ENCODE measurements at regions not wholly inside any gene's neighbourhood (a gene's known extent, or its start where the extent isn't known, plus 50 kb on each side); places are given as distances from the start of the nearest gene placed in this dataset.

- no peaks in the 10 kb centered on the region for H3K27me3 ChIP-seq
- intact Hi-C loops (cut with DNase I; ENCODE audit: low total_unique reads) = no loop called here
These were observed 618.3 kb upstream of the SETBP1 start for GRCh38 chr18:44062345-44062744.

GRCh38 chr18:44065206-44065605, 615.5 kb upstream of the SETBP1 start:
- H3K4me1 ChIP-seq = peaks cover 0 to 6% (median 0%) of the 10 kb centered on the region in 4 donors
- H3K27me3 ChIP-seq = no peaks in the 10 kb centered on the region
- no peaks in the 10 kb centered on the region for H3K9me3 ChIP-seq
- H3K36me3 ChIP-seq = no peaks in the 10 kb centered on the region
- no peak for TF ChIP-seq CTCF (IDR thresholded peaks at IDR 0.05)
- H3K4me3 ChIP-seq = no peak overlapping the region
- no peak overlapping the region for H3K27ac ChIP-seq
- intact Hi-C loops (cut with DNase I; ENCODE audit: low total_unique reads) = no loop called here
- DNase-seq = no peak

More at GRCh38 chr18:44062345-44062744, 618.3 kb upstream of the SETBP1 start:
- no peak for TF ChIP-seq CTCF (IDR thresholded peaks at IDR 0.05)
- DNase-seq = no peak
- no peak overlapping the region for H3K4me3 ChIP-seq
- no peak overlapping the region for H3K27ac ChIP-seq
- no peaks in the 10 kb centered on the region for H3K36me3 ChIP-seq
- H3K9me3 ChIP-seq = no peaks in the 10 kb centered on the region
- H3K4me1 ChIP-seq = peaks cover 0 to 6% (median 0%) of the 10 kb centered on the region in 4 donors

DNA sequence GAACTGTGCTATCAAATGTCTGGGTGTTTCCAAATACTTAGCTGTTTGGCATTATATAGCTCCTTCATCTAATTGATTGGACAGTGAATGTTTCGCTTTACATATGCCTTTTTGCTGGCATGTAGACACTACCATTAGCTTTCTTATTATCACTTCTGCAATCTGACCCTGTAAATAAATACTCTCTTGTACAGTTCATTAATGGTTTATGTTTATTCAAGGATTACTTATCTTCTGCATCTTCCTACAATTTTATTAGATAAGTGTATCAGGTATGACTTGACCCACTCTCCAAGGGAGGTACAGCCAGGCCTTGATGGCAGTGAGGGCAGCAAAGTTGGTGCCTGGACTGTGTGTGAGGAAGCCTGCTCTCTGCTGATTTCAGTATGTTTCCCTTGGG, 614.1 kb upstream of the SETBP1 start:
- no peaks in the 10 kb centered on the region for H3K27me3 ChIP-seq
- TF ChIP-seq CTCF (IDR thresholded peaks at IDR 0.05) = no peak
- intact Hi-C loops (cut with DNase I; ENCODE audit: low total_unique reads) = no loop called here
- no peaks in the 10 kb centered on the region for H3K36me3 ChIP-seq
- H3K4me1 ChIP-seq = peaks cover 0 to 6% (median 0%) of the 10 kb centered on the region in 4 donors
- H3K27ac ChIP-seq = no peak overlapping the region
- no peak overlapping the region for H3K4me3 ChIP-seq
- no peaks in the 10 kb centered on the region for H3K9me3 ChIP-seq
- no peak for DNase-seq

DNA sequence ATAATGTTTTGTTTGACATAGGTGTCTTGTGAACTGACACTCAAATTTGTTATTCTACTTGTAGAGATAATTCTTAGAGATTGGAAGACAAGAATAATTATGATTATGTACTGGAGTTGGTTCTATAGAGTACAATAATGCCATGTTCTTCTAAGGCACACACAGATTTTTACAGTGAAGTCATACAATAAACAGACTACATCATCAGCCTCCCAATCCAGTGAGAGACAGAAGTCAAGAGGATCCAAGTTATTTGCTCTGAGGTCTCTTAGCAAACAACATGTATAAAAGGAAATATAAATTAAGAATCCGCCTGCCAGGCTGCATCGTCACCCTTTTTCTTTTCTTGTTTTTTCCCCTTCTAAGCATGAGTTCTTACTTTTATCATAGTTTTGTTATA, 613.5 kb upstream of the SETBP1 start:
- Histone ChIP-seq H3K36me3 (no peaks in the 10 kb centered on the region), H3K4me3 (no peak overlapping the region), H3K27me3 (no peaks in the 10 kb centered on the region), H3K27ac (no peak overlapping the region), H3K4me1 (peaks cover 0 to 6% (median 0%) of the 10 kb centered on the region in 4 donors), H3K9me3 (no peaks in the 10 kb centered on the region)
- intact Hi-C loops (cut with DNase I; ENCODE audit: low total_unique reads) = no loop called here
- DNase-seq = no peak
- no peak for TF ChIP-seq CTCF (IDR thresholded peaks at IDR 0.05)

GRCh38 chr18:44075038-44075437, 605.6 kb upstream of the SETBP1 start:
- no peak for DNase-seq
- no peak overlapping the region for H3K27ac ChIP-seq
- no peak for TF ChIP-seq CTCF (IDR thresholded peaks at IDR 0.05)
- no peak overlapping the region for H3K4me3 ChIP-seq
- no peaks in the 10 kb centered on the region for H3K36me3 ChIP-seq
- no peaks in the 10 kb centered on the region for H3K9me3 ChIP-seq
- intact Hi-C loops (cut with DNase I; ENCODE audit: low total_unique reads) = no loop called here
- peaks cover 0 to 6% (median 0%) of the 10 kb centered on the region in 4 donors for H3K4me1 ChIP-seq
- no peaks in the 10 kb centered on the region for H3K27me3 ChIP-seq

GRCh38 chr18:44079606-44080005, 601.1 kb upstream of the SETBP1 start:
- intact Hi-C loops (cut with DNase I; ENCODE audit: low total_unique reads) = no loop called here
- Histone ChIP-seq H3K9me3 (no peaks in the 10 kb centered on the region), H3K4me1 (peaks cover 0 to 6% (median 0%) of the 10 kb centered on the region in 4 donors), H3K4me3 (no peak overlapping the region), H3K36me3 (no peaks in the 10 kb centered on the region), H3K27me3 (no peaks in the 10 kb centered on the region), H3K27ac (no peak overlapping the region)
- DNase-seq = no peak
- no peak for TF ChIP-seq CTCF (IDR thresholded peaks at IDR 0.05)

Measured in tibial artery (tissue), 4 donors.